NCI-H460 (cell line): ENCODE measurements at regions not wholly inside any gene's neighbourhood (a gene's known extent, or its start where the extent isn't known, plus 50 kb on each side); places are given as distances from the start of the nearest gene placed in this dataset.
"Not testable (repeated sequence)": the region's sequence is repeated elsewhere in the genome, so short reads cannot be mapped to it uniquely, and the experiment has no call there.

Experiments used
- DNase-seq: peaks from one replicate; pipeline ENCODE4 v3.0.0-alpha.2; 2016; ENCODE audit warnings: low read depth; ENCODE audit errors: extremely low read depth

GRCh38 chr7:119223930-119224329, 999.4 kb downstream of the ANKRD7 start:
- no peak for DNase-seq

- DNase-seq, result no peak
Measured at GRCh38 chr7:119228482-119228881, 1004.0 kb downstream of the ANKRD7 start.

GRCh38 chr7:119232091-119232490, 1007.6 kb downstream of the ANKRD7 start:
- no peak for DNase-seq

GRCh38 chr7:119233015-119233414, 1008.5 kb downstream of the ANKRD7 start:
- no peak for DNase-seq

GRCh38 chr7:119252962-119253361, 1020.0 kb upstream of the KCND2 start:
- no peak for DNase-seq

- DNase-seq, result peak; percentile 3
Measured at GRCh38 chr7:119254742-119255141, 1018.2 kb upstream of the KCND2 start.

GRCh38 chr7:119256001-119256400, 1017.0 kb upstream of the KCND2 start:
- DNase-seq, result peak; percentile 5

GRCh38 chr7:119256446-119257131, 1016.4 kb upstream of the KCND2 start:
- DNase-seq, result no peak

- not testable (repeated sequence) for DNase-seq
Measured at GRCh38 chr7:119266790-119267189, 1006.2 kb upstream of the KCND2 start.

- peak; percentile 72 for DNase-seq
Measured at GRCh38 chr7:119270045-119270464, 1002.9 kb upstream of the KCND2 start.

GRCh38 chr7:119270644-119271043, 1002.3 kb upstream of the KCND2 start:
- DNase-seq, result no peak

- no peak for DNase-seq
Measured at GRCh38 chr7:119271147-119271779, 1001.7 kb upstream of the KCND2 start.

GRCh38 chr7:119281181-119281846, 991.7 kb upstream of the KCND2 start:
- no peak for DNase-seq

GRCh38 chr7:119283353-119283752, 989.6 kb upstream of the KCND2 start:
- DNase-seq, result no peak

- DNase-seq, result no peak
Measured at GRCh38 chr7:119288416-119288815, 984.6 kb upstream of the KCND2 start.

GRCh38 chr7:119300341-119300740, 972.6 kb upstream of the KCND2 start:
- not testable (repeated sequence) for DNase-seq

- no peak for DNase-seq
Measured at GRCh38 chr7:119320316-119320715, 952.7 kb upstream of the KCND2 start.

- no peak for DNase-seq
Measured at GRCh38 chr7:119329715-119330114, 943.3 kb upstream of the KCND2 start.

- DNase-seq, result no peak
Measured at GRCh38 chr7:119335405-119335804, 937.6 kb upstream of the KCND2 start.

- no peak for DNase-seq
Measured at GRCh38 chr7:119341822-119342221, 931.2 kb upstream of the KCND2 start.

- DNase-seq, result no peak
Measured at GRCh38 chr7:119343289-119343688, 929.7 kb upstream of the KCND2 start.

GRCh38 chr7:119344466-119344865, 928.5 kb upstream of the KCND2 start:
- DNase-seq, result no peak
